Spinal cord (tissue), 9 donors: ENCODE measurements at regions not wholly inside any gene's neighbourhood (a gene's known extent, or its start where the extent isn't known, plus 50 kb on each side); places are given as distances from the start of the nearest gene placed in this dataset.
A peak's percentile ranks its signal among the peaks of the same experiment; 100 is the strongest.

Source experiments
- DNase-seq, 6 donors: peaks; one replicate each; pipeline versions ENCODE4 v3.0.0 to v3.0.0-alpha.2; 2013 to 2015; ENCODE audit warnings: low spot score in 6 of 6, low read depth in 4 of 6
- H3K27ac ChIP-seq: one replicate; pipeline ENCODE4 v1.5.1; 2013; ENCODE audit warnings: low read depth, low read length, control low read depth
- H3K27me3 ChIP-seq: one replicate; pipeline ENCODE4 v1.6.1; 2013; ENCODE audit warnings: low read length; ENCODE audit not compliant: control insufficient read depth, insufficient read depth
- H3K36me3 ChIP-seq: one replicate; pipeline ENCODE4 v1.6.1; 2013; ENCODE audit warnings: low read length; ENCODE audit not compliant: control insufficient read depth, insufficient read depth
- H3K4me1 ChIP-seq: one replicate; pipeline ENCODE4 v1.6.1; 2013; ENCODE audit warnings: low read length; ENCODE audit not compliant: control insufficient read depth, insufficient read depth
- H3K4me3 ChIP-seq: one replicate; pipeline ENCODE4 v1.5.1; 2013; ENCODE audit warnings: low read depth, low read length, control low read depth
- H3K9me3 ChIP-seq: one replicate; pipeline ENCODE4 v1.6.1; 2013; ENCODE audit warnings: low read length; ENCODE audit not compliant: control insufficient read depth, insufficient read depth
- WGBS: methylation state at CpG from one replicate; pipeline ENCODE4 v1.1.5; 2013; ENCODE audit warnings: missing lambda C conversion rate; ENCODE audit not compliant: insufficient coverage; 5-methylcytosine and 5-hydroxymethylcytosine counted together
- donor health status: healthy.

DNA sequence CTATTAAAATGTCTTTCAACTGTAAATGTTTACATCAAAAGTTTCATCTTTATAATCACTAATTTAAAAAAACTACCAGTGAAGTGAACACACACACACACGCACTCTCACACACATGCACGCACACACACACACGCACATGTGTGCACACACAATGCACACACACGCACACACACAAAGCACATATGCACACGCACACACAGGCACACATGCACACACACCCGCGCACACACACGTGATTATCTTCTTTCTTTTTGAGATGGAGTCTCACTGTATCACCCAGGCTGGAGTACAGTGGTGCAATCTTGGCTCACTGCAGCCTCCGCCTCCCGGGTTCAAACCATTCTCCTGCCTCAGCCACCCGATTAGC is 80.0 kb upstream of the FRMD1 start:
- H3K9me3 ChIP-seq: no peaks in the 10 kb centered on the region
- 97% methylated on average over 11 of the region's 11 CpGs for WGBS
- no peaks in the 10 kb centered on the region for H3K27me3 ChIP-seq
- H3K27ac ChIP-seq: no peak overlapping the region
- no peak overlapping the region for H3K4me3 ChIP-seq
- H3K4me1 ChIP-seq: peaks cover 23% of the 10 kb centered on the region
- no peak for DNase-seq
- no peaks in the 10 kb centered on the region for H3K36me3 ChIP-seq

DNA sequence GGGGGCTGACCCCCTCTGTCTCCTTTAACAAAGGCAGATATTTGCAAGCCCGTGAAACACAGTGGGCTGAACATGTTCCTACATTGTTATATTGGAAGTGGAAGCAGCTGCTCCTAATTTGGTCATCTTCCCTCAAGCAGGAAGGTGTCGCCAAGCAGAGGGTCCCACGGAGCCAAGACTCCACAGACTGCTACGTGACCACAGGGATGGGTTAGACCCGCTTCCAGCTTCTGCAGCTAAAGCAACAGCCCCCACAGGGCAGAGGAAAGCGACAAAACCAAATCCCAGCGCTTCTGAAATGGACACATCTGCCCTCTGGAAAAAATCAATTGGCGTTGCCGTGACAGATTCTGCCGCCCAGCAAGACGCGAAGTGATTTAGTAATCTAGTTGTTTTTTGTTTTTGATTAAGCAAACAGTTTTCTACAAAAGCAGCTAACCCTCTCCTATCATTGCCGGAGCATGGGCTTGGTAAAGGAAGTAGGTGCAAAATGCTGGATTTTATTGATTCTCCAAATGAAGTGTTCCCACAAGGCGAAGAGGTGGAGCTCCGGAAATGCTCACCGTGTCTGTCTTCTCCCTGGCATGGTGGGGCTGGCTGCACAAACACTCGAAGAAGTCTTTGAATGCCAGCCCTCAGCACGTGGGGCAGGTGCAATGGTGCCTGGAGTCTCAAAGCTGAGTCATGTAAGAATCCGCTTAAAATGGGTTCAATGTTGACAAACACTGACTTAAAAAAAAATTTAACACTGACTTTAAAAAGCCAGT is 79.4 kb upstream of the FRMD1 start:
- peak in 2 of 6 donors; percentile 68 to 76 for DNase-seq
- H3K27ac ChIP-seq: peak overlapping the region; percentile 71
- no peaks in the 10 kb centered on the region for H3K36me3 ChIP-seq
- 24% methylated on average over 10 of the region's 19 CpGs for WGBS
- peaks cover 22% of the 10 kb centered on the region for H3K4me1 ChIP-seq
- no peaks in the 10 kb centered on the region for H3K27me3 ChIP-seq
- H3K4me3 ChIP-seq: no peak overlapping the region
- no peaks in the 10 kb centered on the region for H3K9me3 ChIP-seq

DNA sequence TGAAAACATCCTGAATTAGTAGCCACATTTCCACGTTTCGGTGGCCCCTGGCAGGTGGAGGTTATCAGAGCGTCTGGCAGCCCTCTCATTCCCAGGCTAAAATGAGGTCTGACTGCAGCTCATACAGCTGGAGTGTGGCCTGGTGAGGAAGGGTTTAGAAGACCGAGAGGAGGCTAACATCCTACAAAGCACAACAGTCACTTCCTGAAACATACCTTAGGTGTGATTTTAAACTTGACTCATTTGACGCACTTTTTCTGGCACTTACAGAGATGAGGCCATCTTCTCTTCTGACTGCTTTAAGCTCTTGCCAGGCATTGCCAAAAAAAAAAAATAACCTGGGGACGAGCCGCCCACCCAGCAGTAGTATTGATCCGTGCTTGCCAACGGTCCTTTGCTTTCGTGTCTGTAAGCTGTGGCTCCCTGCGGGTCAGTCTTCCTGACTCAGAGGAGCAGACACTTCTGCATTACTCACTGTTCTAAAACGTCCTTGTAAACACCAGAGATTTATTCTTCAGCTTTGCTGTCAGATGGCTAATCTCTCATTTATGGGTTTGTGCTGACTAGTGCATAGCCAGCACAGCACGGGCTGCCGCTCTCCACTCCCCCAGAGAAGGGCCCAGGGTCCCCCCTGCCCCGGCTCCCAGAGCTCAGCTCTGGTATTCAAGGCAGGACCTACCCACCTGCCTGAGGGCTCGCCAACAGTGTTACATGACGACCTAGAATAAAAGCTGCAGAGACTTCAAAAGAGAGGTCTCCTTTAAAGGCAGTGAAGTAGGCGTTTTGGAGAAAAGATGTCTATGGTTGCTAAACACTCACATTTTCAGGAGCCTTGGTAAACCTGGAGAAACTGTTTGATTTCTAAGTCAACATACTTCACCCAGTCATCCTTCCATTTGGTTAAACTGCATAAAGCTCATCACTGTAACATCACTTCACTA is 78.5 kb upstream of the FRMD1 start:
- peak in 2 of 6 donors; percentile 57 to 62 for DNase-seq
- 23% methylated on average over 12 of the region's 18 CpGs for WGBS
- H3K27ac ChIP-seq: peak overlapping the region; percentile 71
- no peaks in the 10 kb centered on the region for H3K27me3 ChIP-seq
- H3K9me3 ChIP-seq: no peaks in the 10 kb centered on the region
- H3K36me3 ChIP-seq: no peaks in the 10 kb centered on the region
- H3K4me1 ChIP-seq: peaks cover 20% of the 10 kb centered on the region
- H3K4me3 ChIP-seq: no peak overlapping the region

DNA sequence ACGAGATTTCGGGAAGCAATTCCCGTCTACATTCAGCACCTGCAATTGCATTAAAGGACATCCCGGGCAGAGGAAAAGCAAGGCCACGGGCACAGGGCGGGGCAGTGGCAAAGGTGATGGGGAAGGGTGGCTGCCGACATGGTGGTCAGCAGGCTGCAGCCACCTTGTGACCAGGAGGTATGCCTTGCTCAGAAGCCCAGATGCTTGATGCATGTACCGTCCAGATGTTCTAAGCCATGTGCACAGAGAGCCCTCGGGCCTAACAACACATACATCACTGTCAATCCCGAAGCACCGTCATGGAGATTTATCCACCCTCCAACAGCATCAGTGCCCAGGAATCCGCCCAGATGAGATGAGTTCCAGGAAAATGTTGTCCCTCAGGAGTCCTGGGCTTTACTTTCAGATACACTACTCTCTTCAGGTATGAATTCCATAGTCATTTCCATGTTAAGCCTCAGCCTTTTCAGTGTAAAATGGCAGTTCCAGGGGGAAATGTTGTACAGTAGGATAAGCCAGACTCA is 77.8 kb upstream of the FRMD1 start:
- no peak for DNase-seq
- Histone ChIP-seq H3K4me3 (no peak overlapping the region), H3K4me1 (peaks cover 20% of the 10 kb centered on the region), H3K36me3 (no peaks in the 10 kb centered on the region), H3K27ac (peak overlapping the region; percentile 71), H3K9me3 (no peaks in the 10 kb centered on the region), H3K27me3 (peaks cover 2% of the 10 kb centered on the region)
- WGBS: 85% methylated on average over 12 of the region's 12 CpGs

DNA sequence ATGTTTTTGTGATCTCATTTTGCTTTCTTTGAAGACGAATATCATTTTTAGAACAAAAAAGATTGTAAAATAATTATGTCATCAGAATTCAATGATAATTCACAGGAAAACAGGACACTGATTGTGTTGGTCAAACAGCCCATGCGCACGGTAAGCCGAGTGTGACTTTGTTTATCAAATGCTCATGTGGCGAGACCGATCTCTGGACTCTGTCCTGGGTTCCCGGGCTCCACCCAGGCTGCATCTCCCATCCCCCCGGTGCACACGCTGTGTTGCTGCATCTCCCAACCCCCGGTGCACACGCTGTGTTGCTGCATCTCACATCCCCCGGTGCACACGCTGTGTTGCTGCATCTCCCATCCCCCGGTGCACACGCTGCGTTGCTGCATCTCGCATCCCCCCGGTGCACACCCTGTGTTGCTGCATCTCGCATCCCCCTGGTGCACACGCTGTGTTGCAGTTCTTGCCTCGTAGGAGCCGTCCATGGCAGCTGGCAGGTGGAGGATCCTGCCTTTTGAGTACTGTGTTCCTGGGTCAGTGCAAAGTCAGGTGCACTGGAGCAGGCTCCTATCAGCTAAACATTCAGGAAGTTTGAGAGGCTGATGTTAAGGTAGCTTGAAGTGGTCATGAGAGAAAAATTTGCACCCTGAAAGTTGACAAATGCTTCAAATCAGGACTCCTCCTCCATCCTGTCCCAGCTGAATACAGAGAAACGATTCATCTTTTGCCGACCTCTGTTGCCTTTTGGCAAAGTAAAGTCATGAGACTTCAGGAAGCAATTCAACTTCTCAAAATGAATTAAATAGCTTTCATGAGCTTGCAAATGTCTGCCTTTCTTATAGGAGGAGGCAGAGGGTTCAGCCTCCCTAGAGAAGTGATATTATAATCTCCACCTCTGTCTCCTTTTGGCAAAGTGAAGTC is 77.1 kb upstream of the FRMD1 start:
- Histone ChIP-seq H3K36me3 (no peaks in the 10 kb centered on the region), H3K4me1 (peaks cover 21% of the 10 kb centered on the region), H3K27ac (no peak overlapping the region), H3K4me3 (no peak overlapping the region), H3K27me3 (peaks cover 2% of the 10 kb centered on the region), H3K9me3 (no peaks in the 10 kb centered on the region)
- WGBS: 78% methylated on average over 23 of the region's 24 CpGs
- DNase-seq: no peak

DNA sequence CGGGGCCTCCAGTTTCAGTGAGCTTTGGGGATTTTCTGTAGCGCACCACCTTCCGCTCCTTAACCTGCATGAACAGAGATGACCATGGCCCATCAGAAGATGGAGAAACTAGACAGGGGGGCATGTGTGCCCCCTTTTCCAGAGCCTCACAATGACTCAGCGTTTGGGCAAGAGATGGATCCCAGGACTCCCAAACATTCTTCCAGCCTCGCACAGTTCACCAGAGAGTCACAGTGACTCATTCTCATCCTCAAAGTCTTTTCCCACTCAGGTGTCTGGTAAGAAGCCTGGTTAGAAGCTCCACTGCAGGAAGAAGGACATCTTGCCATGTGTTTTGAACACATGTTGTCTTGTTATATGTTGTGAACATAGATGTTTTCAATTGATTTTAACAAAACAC is 76.2 kb upstream of the FRMD1 start:
- no peak for DNase-seq
- H3K4me1 ChIP-seq: peaks cover 27% of the 10 kb centered on the region
- WGBS: 88% methylated on average over 4 of the region's 5 CpGs
- H3K9me3 ChIP-seq: no peaks in the 10 kb centered on the region
- no peaks in the 10 kb centered on the region for H3K36me3 ChIP-seq
- H3K27ac ChIP-seq: no peak overlapping the region
- no peak overlapping the region for H3K4me3 ChIP-seq
- H3K27me3 ChIP-seq: peaks cover 2% of the 10 kb centered on the region

DNA sequence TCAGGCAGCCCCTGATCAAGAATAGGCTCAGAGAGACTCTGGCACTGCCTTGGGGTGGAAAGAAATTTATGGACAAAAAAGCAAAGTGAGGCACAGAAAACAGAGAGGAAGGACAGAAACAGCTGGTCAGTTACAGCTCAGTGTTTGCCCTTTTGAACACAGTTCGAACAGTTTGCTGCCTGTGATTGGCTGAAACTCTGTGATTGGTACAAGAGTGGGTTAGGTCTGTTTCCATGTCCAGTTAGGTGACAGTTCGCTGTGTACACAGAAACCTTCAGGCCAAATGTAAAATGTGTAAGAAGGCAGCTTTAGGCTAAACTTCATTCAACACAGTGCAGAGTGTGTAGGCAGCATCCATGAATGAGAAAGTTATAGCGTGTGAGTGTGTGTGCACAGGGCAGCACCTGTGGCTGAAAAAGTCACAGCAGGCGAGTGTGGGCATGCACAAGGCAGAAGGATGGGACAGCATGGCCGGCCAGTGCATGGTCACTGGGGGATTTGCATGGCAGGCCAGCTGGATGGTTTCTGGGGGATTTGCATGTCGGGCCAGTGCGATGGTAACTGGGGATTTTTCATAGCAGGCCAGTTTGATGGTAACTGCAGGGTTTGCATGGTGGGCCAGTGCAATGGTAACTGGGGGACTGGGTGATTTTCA is 75.4 kb upstream of the FRMD1 start:
- Histone ChIP-seq H3K4me1 (peaks cover 27% of the 10 kb centered on the region), H3K36me3 (no peaks in the 10 kb centered on the region), H3K4me3 (no peak overlapping the region), H3K27me3 (peaks cover 2% of the 10 kb centered on the region), H3K9me3 (no peaks in the 10 kb centered on the region), H3K27ac (no peak overlapping the region)
- 82% methylated on average over 7 of the region's 7 CpGs for WGBS
- DNase-seq: no peak

DNA sequence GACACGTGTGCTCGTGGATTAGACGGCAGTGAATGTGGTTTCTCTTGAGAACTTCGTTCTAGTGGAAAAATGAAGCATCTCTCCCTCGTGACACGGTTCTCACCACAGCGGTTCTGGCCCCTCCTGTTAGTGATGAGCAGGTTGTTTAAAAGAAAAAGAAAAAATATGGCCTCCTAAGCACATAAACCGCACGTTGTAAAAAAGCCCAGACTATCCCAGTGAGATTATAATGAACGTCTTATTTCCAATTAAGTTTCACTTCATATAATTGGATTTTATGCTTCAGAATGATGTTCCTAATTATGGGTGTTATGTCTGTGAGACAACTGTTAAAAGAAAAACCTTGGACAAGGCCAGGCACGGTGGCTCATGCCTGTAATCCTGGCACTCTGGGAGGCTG is 74.5 kb upstream of the FRMD1 start:
- Histone ChIP-seq H3K36me3 (no peaks in the 10 kb centered on the region), H3K4me1 (peaks cover 25% of the 10 kb centered on the region), H3K27ac (no peak overlapping the region), H3K27me3 (peaks cover 2% of the 10 kb centered on the region), H3K4me3 (no peak overlapping the region), H3K9me3 (no peaks in the 10 kb centered on the region)
- DNase-seq: peak in 1 of 6 donors; percentile 65
- WGBS: 66% methylated on average over 2 of the region's 11 CpGs

DNA sequence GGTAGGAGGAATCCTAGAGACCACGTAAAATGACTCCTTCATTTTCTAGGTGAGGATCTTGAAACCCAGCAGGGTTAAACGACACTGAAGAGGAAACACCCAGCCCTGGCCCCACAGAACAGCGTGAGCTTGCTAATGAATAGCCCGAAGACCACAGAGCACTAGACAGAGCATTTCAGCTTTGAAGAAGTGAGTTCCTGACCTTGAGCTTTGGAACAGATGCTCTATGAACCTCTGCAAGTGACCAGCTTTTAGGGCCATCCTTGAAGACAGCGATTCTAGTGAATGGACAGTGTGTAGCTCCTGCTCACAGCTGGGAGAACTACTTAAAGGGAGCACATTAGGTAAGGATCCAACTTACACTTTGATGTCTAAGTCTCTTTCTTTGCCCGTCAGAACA is 74.0 kb upstream of the FRMD1 start:
- no peak for DNase-seq
- WGBS: 70% methylated on average over 5 of the region's 6 CpGs
- no peaks in the 10 kb centered on the region for H3K36me3 ChIP-seq
- no peak overlapping the region for H3K27ac ChIP-seq
- H3K9me3 ChIP-seq: no peaks in the 10 kb centered on the region
- peaks cover 21% of the 10 kb centered on the region for H3K4me1 ChIP-seq
- H3K4me3 ChIP-seq: no peak overlapping the region
- peaks cover 2% of the 10 kb centered on the region for H3K27me3 ChIP-seq
